Muscle of arm (tissue), 1 donor: ENCODE measurements at regions not wholly inside any gene's neighbourhood (a gene's known extent, or its start where the extent isn't known, plus 50 kb on each side); places are given as distances from the start of the nearest gene placed in this dataset.
"Not testable (repeated sequence)": the region's sequence is repeated elsewhere in the genome, so short reads cannot be mapped to it uniquely, and the experiment has no call there.

ENCODE experiments used
- DNase-seq: peaks from one replicate; pipeline ENCODE4 v3.0.0-alpha.2; 2013

- no peak for DNase-seq
These were observed 110.3 kb upstream of the TMEM170B start for GRCh38 chr6:11427091-11427722.

GRCh38 chr6:11426571-11426970 is 111.0 kb upstream of the TMEM170B start:
- no peak for DNase-seq

GRCh38 chr6:11425876-11426275 is 111.7 kb upstream of the TMEM170B start:
- no peak for DNase-seq

- no peak for DNase-seq
These were observed 112.1 kb upstream of the TMEM170B start for GRCh38 chr6:11425431-11425871.

GRCh38 chr6:11424395-11425034 is 113.0 kb upstream of the TMEM170B start:
- no peak for DNase-seq

- DNase-seq: no peak
These were observed 113.9 kb upstream of the TMEM170B start for GRCh38 chr6:11423667-11424066.

- DNase-seq: no peak
These were observed 114.5 kb upstream of the TMEM170B start for GRCh38 chr6:11423072-11423471.

GRCh38 chr6:11419763-11420453 is 117.6 kb upstream of the TMEM170B start:
- DNase-seq: no peak

- no peak for DNase-seq
These were observed 119.2 kb upstream of the TMEM170B start for GRCh38 chr6:11418290-11418905.

GRCh38 chr6:11416936-11417576 is 120.5 kb upstream of the TMEM170B start:
- DNase-seq: no peak

- DNase-seq: not testable (repeated sequence)
These were observed 121.2 kb upstream of the TMEM170B start for GRCh38 chr6:11416099-11416935.

GRCh38 chr6:11415557-11415956 is 122.0 kb upstream of the TMEM170B start:
- no peak for DNase-seq

GRCh38 chr6:11414176-11414963 is 123.2 kb upstream of the TMEM170B start:
- DNase-seq: no peak

- no peak for DNase-seq
These were observed 123.8 kb upstream of the TMEM170B start for GRCh38 chr6:11413728-11414127.

- DNase-seq: no peak
These were observed 124.3 kb upstream of the TMEM170B start for GRCh38 chr6:11413117-11413687.

- no peak for DNase-seq
These were observed 124.9 kb upstream of the TMEM170B start for GRCh38 chr6:11412616-11413015.

- DNase-seq: no peak
These were observed 125.5 kb upstream of the TMEM170B start for GRCh38 chr6:11412011-11412424.

- DNase-seq: no peak
These were observed 126.0 kb upstream of the TMEM170B start for GRCh38 chr6:11411593-11411992.

- no peak for DNase-seq
These were observed 126.8 kb upstream of the TMEM170B start for GRCh38 chr6:11410539-11411307.
